ENCODE measurements at regions not wholly inside any gene's neighbourhood (a gene's known extent, or its start where the extent isn't known, plus 50 kb on each side); places are given as distances from the start of the nearest gene placed in this dataset.

DNA sequence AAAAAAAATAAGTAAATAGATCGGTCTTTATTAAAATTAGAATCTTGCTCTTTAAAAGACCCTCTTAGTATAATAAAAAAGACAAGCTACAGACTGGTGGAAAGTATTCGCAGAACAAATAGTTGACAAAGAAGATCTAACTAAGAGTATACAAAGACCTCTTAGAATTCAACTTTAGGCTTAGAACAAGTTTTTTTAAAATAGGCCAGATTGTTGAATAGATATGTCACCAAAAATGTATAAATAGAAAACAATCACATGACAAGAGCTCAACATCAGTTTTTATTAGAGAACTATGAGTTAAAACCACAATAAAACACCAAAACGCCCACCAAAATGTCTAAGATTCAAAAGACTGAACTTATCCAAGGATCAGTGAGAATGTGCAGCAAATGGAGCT lies 632.7 kb upstream of the PTCHD4 start:
- TF ChIP-seq ZFP3 (CRISPR knock-in tag; IDR thresholded peaks at IDR 0.05) (no peak), ZNF70 (CRISPR knock-in tag; IDR thresholded peaks at IDR 0.05) (no peak)

Data from SK-N-SH treated with all-trans-retinoic acid at 6 μM for 48 hours (cell line).